Activated CD4-positive, alpha-beta memory T cell treated with anti-CD3 and anti-CD28 coated beads, Interleukin-2, amount 10 ng/mL, durations not matched to agents 7 days and 5 days (primary cell): ENCODE measurements at regions not wholly inside any gene's neighbourhood (a gene's known extent, or its start where the extent isn't known, plus 50 kb on each side); places are given as distances from the start of the nearest gene placed in this dataset.

Source experiments
- CTCF ChIA-PET: fragments of 350-600 bp; sonication (Branson Sonifier 250); formaldehyde crosslinking; loops from one replicate; lab custom pipeline; 2021; ENCODE audit warnings: antibody characterized with exemption, inconsistent platforms; lab: Charles Lee
- POLR2A ChIA-PET: fragments of 350-600 bp; sonication (Branson Sonifier 250); formaldehyde crosslinking; loops from one replicate; lab custom pipeline; 2021; ENCODE audit warnings: antibody characterized with exemption; lab: Charles Lee
- DNase-seq: peaks from one replicate; pipeline ENCODE4 v3.0.0-alpha.2; 2020
- H3K27ac Mint-ChIP-seq: one replicate; pipeline ENCODE4 v1.8.0; 2021; ENCODE audit warnings: mild to moderate bottlenecking, mixed read lengths
- H3K27me3 Mint-ChIP-seq: one replicate; pipeline ENCODE4 v1.8.0; 2021; ENCODE audit warnings: mixed read lengths
- H3K36me3 Mint-ChIP-seq: one replicate; pipeline ENCODE4 v1.8.0; 2021; ENCODE audit warnings: low read depth, mixed read lengths
- H3K4me1 Mint-ChIP-seq: one replicate; pipeline ENCODE4 v1.8.0; 2021; ENCODE audit warnings: mixed read lengths
- H3K4me3 Mint-ChIP-seq: one replicate; pipeline ENCODE4 v1.8.0; 2021; ENCODE audit warnings: mild to moderate bottlenecking, mixed read lengths
- H3K9me3 Mint-ChIP-seq: one replicate; pipeline ENCODE4 v1.8.0; 2021; ENCODE audit warnings: mixed read lengths

DNA sequence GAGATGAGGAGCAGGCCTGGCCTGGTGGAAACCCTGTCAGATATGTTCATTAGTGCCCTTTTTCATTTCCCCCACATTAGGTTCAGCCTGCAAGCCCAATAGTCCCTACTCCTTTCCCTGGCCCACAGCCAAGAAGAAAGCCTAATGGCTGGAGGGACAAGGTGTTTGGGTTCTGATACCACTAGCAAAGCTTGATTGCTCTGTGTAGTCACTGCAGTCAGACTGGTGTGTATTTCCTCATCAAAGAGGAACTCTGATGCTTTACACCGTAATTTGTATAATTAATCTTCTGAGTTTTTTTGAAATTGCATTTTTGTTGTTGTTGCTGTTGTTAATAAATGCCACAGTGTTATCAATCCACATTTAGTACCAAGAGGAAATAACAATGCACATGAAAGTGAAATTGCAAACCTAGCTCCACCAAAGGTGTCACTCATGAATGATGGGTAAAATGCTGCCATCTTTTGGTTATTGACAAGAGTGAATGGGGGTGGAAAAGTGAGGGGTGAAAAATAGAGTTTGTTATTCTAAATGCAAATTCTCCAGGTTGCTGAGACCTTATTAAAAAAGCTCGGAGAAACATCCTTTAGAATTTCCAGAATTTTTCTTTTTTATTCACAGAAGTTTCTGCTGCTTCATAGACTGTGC, 320.2 kb upstream of the POU3F2 start:
- Mint-ChIP-seq H3K27me3 (no peaks in the 10 kb centered on the region), H3K4me3 (no peak overlapping the region), H3K9me3 (no peaks in the 10 kb centered on the region), H3K27ac (no peak overlapping the region), H3K36me3 (no peaks in the 10 kb centered on the region), H3K4me1 (no peaks in the 10 kb centered on the region)
- no peak for DNase-seq
- CTCF ChIA-PET, result no interaction called here
- POLR2A ChIA-PET, result no interaction called here

DNA sequence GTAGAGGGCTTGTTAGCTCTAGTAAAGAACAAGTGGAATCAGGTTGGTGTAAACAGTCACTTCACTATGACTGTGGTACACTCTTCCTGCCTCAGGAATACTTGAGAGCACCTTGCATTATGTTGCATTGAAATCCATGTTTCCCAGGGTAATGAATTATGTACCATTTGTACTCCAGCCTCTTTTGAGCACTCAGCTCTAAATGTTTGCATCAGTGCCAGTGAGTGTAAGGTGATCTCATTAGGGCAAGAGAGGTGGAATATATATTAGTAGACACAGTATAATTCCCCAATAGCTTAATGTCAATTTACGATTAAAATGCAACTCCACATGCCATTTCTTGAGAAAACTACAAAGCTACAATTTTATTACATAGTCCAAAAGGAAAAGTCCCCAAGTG, 319.6 kb upstream of the POU3F2 start:
- Mint-ChIP-seq H3K4me3 (no peak overlapping the region), H3K9me3 (peaks cover 3% of the 10 kb centered on the region), H3K27ac (no peak overlapping the region), H3K36me3 (no peaks in the 10 kb centered on the region), H3K27me3 (no peaks in the 10 kb centered on the region), H3K4me1 (no peaks in the 10 kb centered on the region)
- ChIA-PET CTCF (no interaction called here), POLR2A (no interaction called here)
- no peak for DNase-seq

DNA sequence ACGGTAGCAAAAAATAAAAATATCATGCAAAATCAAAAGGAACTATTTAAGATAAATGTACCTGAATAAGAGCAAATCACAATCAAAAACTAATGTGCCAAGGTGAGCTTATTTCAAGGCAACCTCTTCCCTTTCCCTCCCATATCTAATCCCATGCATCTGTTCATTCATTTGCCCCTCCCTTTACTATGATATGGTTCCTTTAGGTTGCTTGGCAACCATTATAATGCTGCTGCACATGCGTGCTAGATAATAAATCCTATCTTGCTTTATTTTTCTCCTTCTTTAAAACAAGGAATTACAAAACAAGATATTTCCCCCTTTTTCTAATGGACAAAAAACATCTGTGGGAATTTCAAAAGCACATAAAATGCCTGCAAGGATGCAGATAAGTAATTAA, 318.2 kb upstream of the POU3F2 start:
- ChIA-PET POLR2A (no interaction called here), CTCF (no interaction called here)
- no peaks in the 10 kb centered on the region for H3K36me3 Mint-ChIP-seq
- H3K27me3 Mint-ChIP-seq, result no peaks in the 10 kb centered on the region
- H3K9me3 Mint-ChIP-seq, result peaks cover 3% of the 10 kb centered on the region
- no peak for DNase-seq
- H3K4me3 Mint-ChIP-seq, result no peak overlapping the region
- no peak overlapping the region for H3K27ac Mint-ChIP-seq
- no peaks in the 10 kb centered on the region for H3K4me1 Mint-ChIP-seq

GRCh38 chr6:98516866-98517265, 317.5 kb upstream of the POU3F2 start:
- no peaks in the 10 kb centered on the region for H3K27me3 Mint-ChIP-seq
- DNase-seq, result no peak
- H3K9me3 Mint-ChIP-seq, result peaks cover 3% of the 10 kb centered on the region
- ChIA-PET POLR2A (no interaction called here), CTCF (no interaction called here)
- no peaks in the 10 kb centered on the region for H3K36me3 Mint-ChIP-seq
- H3K27ac Mint-ChIP-seq, result no peak overlapping the region
- H3K4me3 Mint-ChIP-seq, result no peak overlapping the region
- no peaks in the 10 kb centered on the region for H3K4me1 Mint-ChIP-seq

DNA sequence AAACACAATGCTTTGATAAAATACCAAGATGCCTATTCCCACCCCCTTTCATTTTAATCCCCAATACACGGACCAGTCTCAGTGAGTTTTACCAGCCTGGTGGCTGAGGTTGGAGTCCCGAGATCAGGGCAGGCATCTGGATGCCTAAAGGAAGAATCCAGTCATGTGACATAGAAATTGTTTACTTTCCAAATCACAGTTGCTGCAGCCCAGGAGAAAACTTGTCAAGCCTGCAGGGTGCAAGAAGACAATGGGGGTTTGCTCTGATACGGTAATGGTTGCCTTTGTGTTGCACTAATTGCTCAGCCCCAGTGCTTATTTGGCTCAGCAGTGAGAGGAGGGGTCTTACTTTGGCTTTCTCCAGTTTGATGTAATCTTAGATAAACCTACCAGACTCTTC, 308.5 kb upstream of the POU3F2 start:
- H3K4me3 Mint-ChIP-seq, result no peak overlapping the region
- H3K36me3 Mint-ChIP-seq, result no peaks in the 10 kb centered on the region
- no peaks in the 10 kb centered on the region for H3K27me3 Mint-ChIP-seq
- ChIA-PET POLR2A (no interaction called here), CTCF (no interaction called here)
- peaks cover 4% of the 10 kb centered on the region for H3K9me3 Mint-ChIP-seq
- no peak for DNase-seq
- H3K27ac Mint-ChIP-seq, result no peak overlapping the region
- no peaks in the 10 kb centered on the region for H3K4me1 Mint-ChIP-seq

DNA sequence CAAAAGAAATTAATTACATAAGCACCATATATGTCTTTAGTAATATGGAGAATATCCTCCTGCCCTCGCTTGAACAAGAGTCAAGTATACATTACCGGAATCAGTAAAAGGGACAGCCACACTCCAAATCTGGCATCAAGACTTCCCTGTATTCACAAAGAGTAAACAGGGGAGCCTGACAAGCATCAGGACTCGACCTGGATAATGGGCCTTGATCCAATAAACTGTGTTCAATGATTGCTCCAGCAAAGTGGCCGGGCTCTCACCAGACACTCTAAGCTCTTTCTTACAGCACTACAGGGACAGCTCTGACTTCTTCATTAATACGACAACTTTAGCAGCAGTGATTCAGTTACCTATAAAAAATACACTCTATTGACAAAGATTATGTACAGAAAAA, 307.9 kb upstream of the POU3F2 start:
- H3K27me3 Mint-ChIP-seq, result no peaks in the 10 kb centered on the region
- no peak overlapping the region for H3K4me3 Mint-ChIP-seq
- peaks cover 4% of the 10 kb centered on the region for H3K9me3 Mint-ChIP-seq
- H3K36me3 Mint-ChIP-seq, result no peaks in the 10 kb centered on the region
- DNase-seq, result no peak
- ChIA-PET CTCF (no interaction called here), POLR2A (no interaction called here)
- no peak overlapping the region for H3K27ac Mint-ChIP-seq
- H3K4me1 Mint-ChIP-seq, result no peaks in the 10 kb centered on the region

- H3K36me3 Mint-ChIP-seq, result no peaks in the 10 kb centered on the region
- H3K9me3 Mint-ChIP-seq, result peaks cover 4% of the 10 kb centered on the region
- no peaks in the 10 kb centered on the region for H3K4me1 Mint-ChIP-seq
- ChIA-PET POLR2A (no interaction called here), CTCF (no interaction called here)
- no peak for DNase-seq
- no peaks in the 10 kb centered on the region for H3K27me3 Mint-ChIP-seq
- H3K27ac Mint-ChIP-seq, result no peak overlapping the region
- no peak overlapping the region for H3K4me3 Mint-ChIP-seq
Measured at GRCh38 chr6:98529364-98529763, 305.0 kb upstream of the POU3F2 start.

DNA sequence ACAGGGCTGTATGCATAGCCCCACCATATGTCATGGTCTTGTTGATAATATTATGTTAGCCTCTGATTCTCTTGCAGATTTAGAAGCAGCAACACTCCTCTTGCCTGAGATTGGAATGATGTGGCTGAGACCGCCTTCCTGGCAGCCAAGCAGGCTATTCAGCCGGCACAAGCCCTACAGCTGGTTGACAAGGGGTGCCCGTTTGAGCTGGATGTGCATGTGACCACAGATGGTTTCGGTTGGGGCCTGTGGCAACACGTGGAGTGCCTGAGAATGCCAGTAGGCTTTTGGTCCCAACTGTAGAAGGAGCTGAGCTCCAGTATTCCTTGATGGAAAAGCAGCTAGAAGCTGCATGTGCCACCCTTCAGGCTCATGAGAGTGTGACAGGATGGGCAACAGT, 303.6 kb upstream of the POU3F2 start:
- no peaks in the 10 kb centered on the region for H3K36me3 Mint-ChIP-seq
- H3K4me3 Mint-ChIP-seq, result no peak overlapping the region
- ChIA-PET CTCF (no interaction called here), POLR2A (no interaction called here)
- H3K27ac Mint-ChIP-seq, result no peak overlapping the region
- H3K4me1 Mint-ChIP-seq, result no peaks in the 10 kb centered on the region
- no peaks in the 10 kb centered on the region for H3K27me3 Mint-ChIP-seq
- DNase-seq, result no peak
- H3K9me3 Mint-ChIP-seq, result peaks cover 4% of the 10 kb centered on the region

DNA sequence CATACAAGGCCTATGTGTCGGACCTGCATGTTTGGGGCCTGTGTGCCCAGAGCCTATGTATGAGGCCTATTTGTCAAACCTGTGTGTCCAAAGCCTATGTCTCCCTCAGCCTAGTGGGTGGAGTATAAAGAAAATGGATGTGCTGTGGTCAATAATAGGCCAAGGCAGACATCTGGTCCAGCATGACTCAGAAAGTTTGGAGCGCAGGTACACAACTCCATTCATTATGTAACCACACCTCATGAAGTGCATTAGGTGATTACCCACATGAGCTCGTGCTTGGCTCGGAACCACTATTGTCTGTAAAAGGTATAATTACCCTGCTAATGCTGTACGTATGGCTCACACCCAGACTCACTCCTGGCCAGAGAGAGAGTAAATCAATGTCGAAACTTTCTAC, 302.4 kb upstream of the POU3F2 start:
- ChIA-PET CTCF (no interaction called here), POLR2A (no interaction called here)
- no peak for DNase-seq
- H3K27me3 Mint-ChIP-seq, result no peaks in the 10 kb centered on the region
- no peaks in the 10 kb centered on the region for H3K36me3 Mint-ChIP-seq
- H3K27ac Mint-ChIP-seq, result no peak overlapping the region
- no peak overlapping the region for H3K4me3 Mint-ChIP-seq
- H3K9me3 Mint-ChIP-seq, result peaks cover 4% of the 10 kb centered on the region
- no peaks in the 10 kb centered on the region for H3K4me1 Mint-ChIP-seq

- Mint-ChIP-seq H3K4me3 (no peak overlapping the region), H3K9me3 (no peaks in the 10 kb centered on the region), H3K27me3 (no peaks in the 10 kb centered on the region), H3K27ac (no peak overlapping the region), H3K36me3 (no peaks in the 10 kb centered on the region), H3K4me1 (no peaks in the 10 kb centered on the region)
- ChIA-PET CTCF (interaction anchor here (0.6 kb wide), 1 partner anchor 134 kb away, joined by 3 read pairs; no protein-coding TSS in a partner anchor), POLR2A (no interaction called here)
- DNase-seq, result no peak
Measured at GRCh38 chr6:98539741-98540140, 294.6 kb upstream of the POU3F2 start.

GRCh38 chr6:98546376-98546775, 288.0 kb upstream of the POU3F2 start:
- Mint-ChIP-seq H3K36me3 (no peaks in the 10 kb centered on the region), H3K27me3 (no peaks in the 10 kb centered on the region), H3K4me3 (no peak overlapping the region), H3K27ac (no peak overlapping the region), H3K9me3 (no peaks in the 10 kb centered on the region), H3K4me1 (no peaks in the 10 kb centered on the region)
- ChIA-PET CTCF (no interaction called here), POLR2A (no interaction called here)
- no peak for DNase-seq

DNA sequence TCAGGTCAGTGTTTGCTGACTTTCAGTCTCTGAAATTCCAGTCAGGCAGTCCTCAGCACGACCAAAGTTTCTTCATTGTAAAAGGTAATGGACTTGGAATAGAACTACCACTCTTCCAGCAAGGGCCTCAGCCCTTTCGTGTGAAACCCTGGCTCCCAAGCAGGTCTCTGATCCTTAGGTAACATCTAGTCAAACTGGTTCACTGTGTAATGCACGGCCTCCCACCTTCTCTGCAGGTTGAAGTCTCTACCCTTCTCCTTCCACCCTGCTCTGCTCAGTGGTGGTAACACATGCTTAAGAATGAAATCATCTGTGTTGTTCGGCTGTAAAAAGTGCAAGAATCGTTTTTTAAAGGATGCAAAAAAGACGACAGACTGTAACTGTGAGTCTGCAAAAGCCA, 287.2 kb upstream of the POU3F2 start:
- H3K4me1 Mint-ChIP-seq, result no peaks in the 10 kb centered on the region
- H3K4me3 Mint-ChIP-seq, result no peak overlapping the region
- H3K36me3 Mint-ChIP-seq, result no peaks in the 10 kb centered on the region
- no peak overlapping the region for H3K27ac Mint-ChIP-seq
- no peaks in the 10 kb centered on the region for H3K27me3 Mint-ChIP-seq
- H3K9me3 Mint-ChIP-seq, result no peaks in the 10 kb centered on the region
- no peak for DNase-seq
- POLR2A ChIA-PET, result no interaction called here
- CTCF ChIA-PET, result no interaction called here

DNA sequence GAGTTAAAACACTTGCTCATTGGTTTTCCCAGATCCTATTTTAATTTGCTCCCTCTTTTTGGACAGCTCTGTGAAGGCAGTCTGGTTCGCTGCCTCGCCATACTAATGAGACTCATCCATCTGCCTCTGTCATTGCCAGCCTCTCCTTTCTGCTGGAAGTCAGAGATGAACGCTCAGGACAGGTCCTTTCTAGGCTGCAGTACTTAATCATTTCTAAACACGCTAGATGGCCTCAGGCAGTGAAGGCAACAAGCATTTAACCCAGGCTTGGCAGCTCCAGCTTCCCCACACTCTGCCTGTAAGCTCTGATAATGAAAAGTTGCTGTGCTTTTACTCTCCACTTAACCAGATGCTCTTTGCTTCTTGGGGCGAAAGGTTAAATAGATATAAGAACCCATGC, 286.7 kb upstream of the POU3F2 start:
- DNase-seq, result no peak
- Mint-ChIP-seq H3K27ac (no peak overlapping the region), H3K9me3 (no peaks in the 10 kb centered on the region), H3K36me3 (no peaks in the 10 kb centered on the region), H3K4me3 (no peak overlapping the region), H3K27me3 (no peaks in the 10 kb centered on the region), H3K4me1 (no peaks in the 10 kb centered on the region)
- CTCF ChIA-PET, result no interaction called here
- POLR2A ChIA-PET, result no interaction called here

- Mint-ChIP-seq H3K27ac (no peak overlapping the region), H3K27me3 (no peaks in the 10 kb centered on the region), H3K4me3 (no peak overlapping the region), H3K9me3 (no peaks in the 10 kb centered on the region), H3K36me3 (no peaks in the 10 kb centered on the region), H3K4me1 (no peaks in the 10 kb centered on the region)
- ChIA-PET POLR2A (no interaction called here), CTCF (no interaction called here)
- no peak for DNase-seq
Measured at GRCh38 chr6:98548301-98548700, 286.1 kb upstream of the POU3F2 start.
